ENCODE measurements at regions not wholly inside any gene's neighbourhood (a gene's known extent, or its start where the extent isn't known, plus 50 kb on each side); places are given as distances from the start of the nearest gene placed in this dataset.

GRCh38 chr16:85984947-85985451, 86.0 kb downstream of the IRF8 start:
- TF ChIP-seq CTCF (IDR thresholded peaks at IDR 0.05) (no peak), POLR2A (IDR thresholded peaks at IDR 0.05) (no peak)
